HG02588 (cell line): ENCODE measurements at regions not wholly inside any gene's neighbourhood (a gene's known extent, or its start where the extent isn't known, plus 50 kb on each side); places are given as distances from the start of the nearest gene placed in this dataset.

ENCODE experiments used
- ATAC-seq: cut with Tn5 transposase; IDR thresholded peaks from one replicate; pipeline ENCODE4 v1.9.1; 2021; ENCODE audit warnings: mild to moderate bottlenecking, moderate library complexity; ENCODE audit not compliant: unreplicated experiment

- no peak for ATAC-seq
Observed at GRCh38 chr6:159483259-159483658, 209.8 kb downstream of the SOD2 start.

DNA sequence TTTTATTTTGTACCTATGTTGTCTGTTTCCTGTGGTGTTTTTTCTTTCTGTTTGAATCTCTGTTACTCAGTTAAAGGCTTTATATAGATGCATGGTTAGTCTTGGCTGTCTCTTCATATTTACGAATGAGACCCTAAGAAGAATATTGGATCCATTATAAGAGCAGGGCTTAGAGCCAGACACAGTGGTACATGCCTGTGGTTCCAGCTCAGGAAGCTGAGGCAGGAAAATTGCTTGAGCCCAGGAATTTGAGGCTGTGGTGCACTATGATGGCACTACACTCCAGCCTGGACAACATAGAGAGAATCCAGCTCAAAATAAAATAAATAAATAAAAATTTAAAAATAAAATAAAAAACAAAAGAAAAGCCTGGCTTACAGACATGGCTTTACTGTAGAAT, 211.1 kb downstream of the SOD2 start:
- no peak for ATAC-seq

- no peak for ATAC-seq
Observed at GRCh38 chr6:159480471-159480870, 212.6 kb downstream of the SOD2 start.

DNA sequence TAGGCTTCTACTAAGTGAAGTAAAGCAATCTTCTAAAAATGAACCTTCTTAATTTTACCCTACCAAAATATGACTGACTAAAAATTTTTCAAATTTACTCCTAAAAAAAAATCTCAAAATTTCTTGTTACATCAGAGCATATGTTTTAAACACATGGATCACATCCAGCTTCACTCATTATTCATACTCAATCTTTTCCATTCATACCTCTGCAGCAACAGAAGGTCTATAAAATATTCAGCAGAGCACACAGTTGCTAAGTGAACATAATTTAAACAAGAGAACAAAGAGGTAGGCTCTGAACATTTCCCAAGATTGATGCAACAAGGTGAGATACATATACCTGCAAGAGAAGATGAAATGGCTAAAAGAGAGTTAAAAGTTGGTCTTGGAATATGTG, 213.9 kb downstream of the SOD2 start:
- ATAC-seq, result no peak

- ATAC-seq, result no peak
Observed at GRCh38 chr6:159473475-159474263, 219.4 kb downstream of the SOD2 start.

GRCh38 chr6:159470397-159470796, 222.6 kb downstream of the SOD2 start:
- no peak for ATAC-seq

DNA sequence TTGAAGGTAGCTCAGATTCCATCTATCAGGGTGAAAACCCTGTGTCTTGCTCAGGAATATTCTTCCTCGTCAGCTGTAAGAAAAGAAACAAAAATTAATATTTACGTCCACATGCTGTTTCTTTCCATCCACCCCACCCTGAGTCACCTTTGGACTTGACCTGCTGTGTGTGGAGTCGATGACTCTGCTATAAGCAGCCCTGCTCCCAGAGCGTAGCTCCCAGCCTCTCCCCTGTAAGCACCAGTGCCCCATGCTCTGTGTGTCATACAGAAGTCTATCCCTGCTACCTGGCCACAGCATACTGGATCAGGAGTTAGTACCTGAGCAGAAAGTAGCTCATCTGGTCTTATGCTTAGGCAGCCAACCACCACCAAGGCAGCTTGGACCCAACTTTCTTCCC, 223.6 kb downstream of the SOD2 start:
- no peak for ATAC-seq

DNA sequence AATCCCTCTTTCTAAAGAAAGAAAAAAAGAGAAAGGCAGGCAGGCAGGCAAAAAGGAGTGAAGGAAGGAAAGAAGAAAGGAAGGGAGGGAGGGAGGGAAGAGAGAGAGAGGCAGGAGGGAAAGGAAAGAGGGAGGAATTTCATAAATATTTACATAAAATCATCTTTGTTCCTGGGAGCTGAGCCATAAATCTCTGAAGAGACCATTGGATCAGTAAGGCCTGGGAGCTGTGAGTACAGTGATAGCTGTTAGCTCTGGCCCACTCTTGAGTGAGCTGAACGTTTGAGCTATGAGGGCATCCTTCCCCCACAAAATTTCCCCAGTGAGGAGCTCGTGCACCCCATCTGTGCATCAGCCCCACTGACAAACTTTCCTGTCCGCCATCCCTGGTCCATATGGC, 224.0 kb downstream of the SOD2 start:
- ATAC-seq, result no peak

GRCh38 chr6:159467473-159468041, 225.5 kb downstream of the SOD2 start:
- peak; percentile 67 for ATAC-seq

- ATAC-seq, result no peak
Observed at GRCh38 chr6:159466926-159467325, 226.1 kb downstream of the SOD2 start.

- no peak for ATAC-seq
Observed at GRCh38 chr6:159464816-159465215, 228.2 kb downstream of the SOD2 start.

DNA sequence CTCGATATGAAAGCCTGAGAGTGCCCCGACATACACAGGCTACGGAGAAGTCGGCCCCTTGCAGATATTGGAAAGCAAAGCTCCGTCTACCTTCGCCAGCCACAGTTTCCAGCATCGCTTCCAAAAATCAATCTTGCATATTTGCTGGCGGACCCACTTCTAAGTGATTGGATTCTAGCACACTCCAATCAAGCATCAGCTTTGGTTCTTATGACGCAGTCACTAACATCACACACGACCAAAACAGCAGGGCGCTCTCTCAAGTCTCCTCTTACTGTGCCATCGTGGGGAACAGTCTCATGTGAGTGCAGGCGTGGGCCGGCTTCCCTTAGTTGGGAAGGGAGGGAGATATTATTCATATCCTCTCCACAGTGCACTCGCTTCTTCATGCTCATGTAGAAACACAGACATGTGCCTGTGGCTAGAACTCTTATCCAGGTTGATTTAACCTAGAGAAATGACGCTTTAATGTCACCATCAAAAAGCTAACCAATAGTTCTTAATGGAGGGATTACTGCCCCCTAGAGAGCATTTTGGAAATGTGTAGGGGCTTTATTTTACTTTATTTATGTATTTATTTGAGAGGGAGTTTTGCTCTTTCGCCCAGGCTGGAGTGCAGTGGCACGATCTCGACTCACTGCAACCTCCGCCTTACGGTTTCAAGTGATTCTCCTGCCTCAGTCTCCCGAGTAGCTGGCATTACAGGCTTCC, 229.8 kb downstream of the SOD2 start:
- no peak for ATAC-seq

DNA sequence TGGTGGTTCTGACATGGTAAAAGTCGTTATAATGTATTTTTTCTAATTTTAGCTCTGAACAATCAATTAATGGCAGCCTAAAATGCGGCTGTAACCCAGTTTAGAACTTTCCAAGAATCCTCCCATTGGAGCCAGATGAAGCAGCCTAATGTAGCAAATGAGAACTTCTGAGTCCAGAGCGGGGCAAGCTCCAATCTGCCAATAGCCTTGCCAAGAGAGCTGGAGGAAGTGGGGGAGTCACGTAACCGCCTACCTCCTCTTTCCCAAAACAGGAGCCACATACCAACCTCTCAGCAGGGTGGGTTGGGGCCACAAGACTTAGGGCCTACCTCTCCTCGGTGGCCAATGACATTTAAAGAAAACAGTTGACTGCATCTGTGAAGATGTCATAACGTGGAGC, 230.6 kb downstream of the SOD2 start:
- no peak for ATAC-seq

DNA sequence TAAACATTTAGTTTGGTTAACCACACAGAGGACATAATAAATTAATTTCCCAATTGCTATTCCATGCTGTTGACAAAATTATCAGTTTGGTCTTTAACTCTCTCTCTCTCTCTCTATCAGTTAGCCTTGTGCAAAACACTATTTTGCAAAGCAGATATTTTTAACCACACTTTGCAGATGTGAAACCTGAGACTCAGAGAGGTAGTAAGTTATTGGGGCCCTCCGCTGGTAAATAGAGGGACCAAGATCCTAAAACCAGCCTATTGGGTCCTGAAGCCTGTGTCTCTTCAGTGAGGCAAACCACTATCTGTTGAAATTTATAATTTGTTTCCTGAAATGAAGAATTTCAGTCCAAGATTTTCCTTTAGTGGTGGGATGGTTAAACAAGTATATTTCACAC, 231.0 kb downstream of the SOD2 start:
- ATAC-seq, result peak; percentile 64

GRCh38 chr6:159461266-159461665, 231.8 kb downstream of the SOD2 start:
- no peak for ATAC-seq

DNA sequence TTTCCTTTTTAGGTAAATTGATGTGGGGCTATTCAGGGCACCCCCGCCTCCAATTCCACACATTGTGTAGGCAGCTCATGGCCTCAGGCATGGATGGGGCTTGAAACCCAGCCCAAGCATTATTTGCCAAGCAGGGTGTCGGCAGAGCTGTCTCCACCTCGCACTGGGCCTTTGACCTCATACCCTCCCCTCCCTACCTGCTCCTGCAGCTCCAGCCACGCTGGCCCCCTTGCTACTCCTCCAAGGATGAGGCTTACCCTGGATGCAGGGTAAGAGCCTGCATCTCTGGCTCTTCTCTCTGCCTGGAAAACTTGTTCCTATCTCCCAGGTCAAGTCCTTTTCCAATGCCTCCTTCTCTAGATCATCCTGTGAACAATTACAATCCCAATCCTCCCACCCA, 232.6 kb downstream of the SOD2 start:
- ATAC-seq, result no peak

- no peak for ATAC-seq
Observed at GRCh38 chr6:159456349-159456748, 236.7 kb downstream of the SOD2 start.

DNA sequence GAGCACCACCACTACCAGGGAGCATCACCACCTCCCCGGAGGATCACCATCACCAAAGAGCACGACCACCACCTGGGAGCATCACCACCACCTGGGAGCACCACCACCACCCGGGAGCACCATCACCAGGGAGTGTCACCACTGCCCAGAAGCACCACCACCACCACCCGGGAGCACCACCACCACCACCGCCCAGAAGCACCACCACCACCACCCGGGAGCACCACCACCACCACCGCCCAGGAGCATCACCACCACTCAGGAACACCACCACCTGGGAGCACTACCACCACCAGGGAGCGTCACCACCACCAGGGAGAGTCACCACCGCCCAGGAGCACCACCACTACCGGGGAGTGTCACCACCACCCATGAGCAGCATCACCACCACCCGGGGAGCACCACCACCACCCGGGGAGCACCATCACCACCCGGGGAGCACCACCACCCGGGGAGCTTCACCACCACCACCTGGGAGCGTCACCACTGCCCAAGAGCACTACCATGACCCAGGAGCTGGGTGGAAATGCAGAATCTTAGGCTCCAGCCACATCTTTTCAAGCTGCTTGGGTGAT, 237.3 kb downstream of the SOD2 start:
- ATAC-seq, result no peak

- no peak for ATAC-seq
Observed at GRCh38 chr6:159450815-159451465, 242.1 kb downstream of the SOD2 start.

DNA sequence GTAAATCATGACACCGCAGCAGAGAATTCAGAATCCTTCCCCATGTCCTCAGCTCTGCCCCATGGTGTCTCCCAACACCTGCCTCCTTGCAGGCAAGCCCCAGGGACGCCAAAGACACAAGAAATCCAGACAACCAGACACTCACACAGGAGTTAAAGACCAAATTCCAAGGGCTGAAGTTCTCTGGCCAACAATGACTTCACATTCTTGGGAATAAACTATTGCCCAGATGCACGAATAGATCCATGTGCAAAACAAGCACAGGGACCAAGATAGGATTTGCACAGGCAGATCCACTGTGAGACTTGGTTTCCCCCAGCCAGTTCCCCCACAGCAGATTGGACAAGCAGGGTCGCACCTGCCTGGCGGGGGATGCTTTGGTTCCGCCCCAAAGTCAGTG, 246.7 kb downstream of the SOD2 start:
- no peak for ATAC-seq

DNA sequence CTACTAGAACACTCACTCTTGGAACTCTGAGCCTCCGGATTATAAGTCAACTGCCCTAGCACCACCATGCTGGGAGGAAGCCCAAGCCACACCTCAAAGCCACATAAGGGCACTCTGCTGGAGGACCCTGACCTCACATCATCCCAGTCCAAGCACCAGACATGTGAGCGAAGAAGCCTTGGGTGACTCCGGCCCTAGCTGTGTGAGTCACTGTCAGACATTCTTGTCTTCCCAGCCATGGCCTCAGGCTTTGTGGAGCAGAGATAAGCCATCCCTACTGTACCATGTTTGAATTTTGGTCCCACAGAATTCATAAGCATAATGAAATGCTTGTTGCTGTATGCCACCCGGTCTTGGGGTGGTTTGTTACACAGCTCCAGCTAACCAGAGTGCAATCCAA, 247.7 kb downstream of the SOD2 start:
- ATAC-seq, result no peak
